ENCODE measurements at regions not wholly inside any gene's neighbourhood (a gene's known extent, or its start where the extent isn't known, plus 50 kb on each side); places are given as distances from the start of the nearest gene placed in this dataset.

GRCh38 chr7:124429923-124430322 lies 335.7 kb downstream of the GPR37 start:
- no peak for DNase-seq (ENCODE audit: low read depth in 2 of 3, low spot score in 1 of 3)

- DNase-seq (ENCODE audit: low read depth in 2 of 3, low spot score in 1 of 3) = no peak
These were observed 336.8 kb downstream of the GPR37 start for GRCh38 chr7:124428781-124429180.

- no peak for DNase-seq (ENCODE audit: low read depth in 2 of 3, low spot score in 1 of 3)
These were observed 339.0 kb downstream of the GPR37 start for GRCh38 chr7:124426621-124427020.

- no peak for DNase-seq (ENCODE audit: low read depth in 2 of 3, low spot score in 1 of 3)
These were observed 341.7 kb downstream of the GPR37 start for GRCh38 chr7:124423863-124424262.

GRCh38 chr7:124422081-124422480 lies 343.5 kb downstream of the GPR37 start:
- DNase-seq (ENCODE audit: low read depth in 2 of 3, low spot score in 1 of 3) = no peak

- DNase-seq (ENCODE audit: low read depth in 2 of 3, low spot score in 1 of 3) = no peak
These were observed 345.2 kb downstream of the GPR37 start for GRCh38 chr7:124420367-124420766.

GRCh38 chr7:124413029-124413428 lies 352.6 kb downstream of the GPR37 start:
- DNase-seq (ENCODE audit: low read depth in 2 of 3, low spot score in 1 of 3) = no peak

GRCh38 chr7:124412531-124412930 lies 353.1 kb downstream of the GPR37 start:
- no peak for DNase-seq (ENCODE audit: low read depth in 2 of 3, low spot score in 1 of 3)

GRCh38 chr7:124411796-124412195 lies 353.8 kb downstream of the GPR37 start:
- no peak for DNase-seq (ENCODE audit: low read depth in 2 of 3, low spot score in 1 of 3)

- DNase-seq (ENCODE audit: low read depth in 2 of 3, low spot score in 1 of 3) = no peak
These were observed 362.0 kb downstream of the GPR37 start for GRCh38 chr7:124403587-124403986.

GRCh38 chr7:124403112-124403511 lies 362.5 kb downstream of the GPR37 start:
- DNase-seq (ENCODE audit: low read depth in 2 of 3, low spot score in 1 of 3) = no peak

- no peak for DNase-seq (ENCODE audit: low read depth in 2 of 3, low spot score in 1 of 3)
These were observed 365.7 kb downstream of the GPR37 start for GRCh38 chr7:124399941-124400340.

- DNase-seq (ENCODE audit: low read depth in 2 of 3, low spot score in 1 of 3) = no peak
These were observed 366.2 kb upstream of the TMEM229A start for GRCh38 chr7:124398937-124399552.

- DNase-seq (ENCODE audit: low read depth in 2 of 3, low spot score in 1 of 3) = no peak
These were observed 364.3 kb upstream of the TMEM229A start for GRCh38 chr7:124397134-124397533.

GRCh38 chr7:124390301-124390700 lies 357.4 kb upstream of the TMEM229A start:
- no peak for DNase-seq (ENCODE audit: low read depth in 2 of 3, low spot score in 1 of 3)

GRCh38 chr7:124388751-124389150 lies 355.9 kb upstream of the TMEM229A start:
- DNase-seq (ENCODE audit: low read depth in 2 of 3, low spot score in 1 of 3) = no peak

GRCh38 chr7:124387056-124387455 lies 354.2 kb upstream of the TMEM229A start:
- DNase-seq (ENCODE audit: low read depth in 2 of 3, low spot score in 1 of 3) = no peak

- no peak for DNase-seq (ENCODE audit: low read depth in 2 of 3, low spot score in 1 of 3)
These were observed 346.4 kb upstream of the TMEM229A start for GRCh38 chr7:124379296-124379695.

GRCh38 chr7:124376111-124376510 lies 343.2 kb upstream of the TMEM229A start:
- DNase-seq (ENCODE audit: low read depth in 2 of 3, low spot score in 1 of 3) = no peak

- DNase-seq (ENCODE audit: low read depth in 2 of 3, low spot score in 1 of 3) = no peak
These were observed 342.5 kb upstream of the TMEM229A start for GRCh38 chr7:124375391-124375790.

- DNase-seq (ENCODE audit: low read depth in 2 of 3, low spot score in 1 of 3) = no peak
These were observed 336.4 kb upstream of the TMEM229A start for GRCh38 chr7:124369310-124369709.

GRCh38 chr7:124366118-124366517 lies 333.3 kb upstream of the TMEM229A start:
- no peak for DNase-seq (ENCODE audit: low read depth in 2 of 3, low spot score in 1 of 3)

GRCh38 chr7:124364283-124364682 lies 331.4 kb upstream of the TMEM229A start:
- DNase-seq (ENCODE audit: low read depth in 2 of 3, low spot score in 1 of 3) = no peak

- no peak for DNase-seq (ENCODE audit: low read depth in 2 of 3, low spot score in 1 of 3)
These were observed 321.3 kb upstream of the TMEM229A start for GRCh38 chr7:124354201-124354600.

All from stimulated activated CD4-positive, alpha-beta T cell treated with anti-CD3 and anti-CD28 coated beads, Interleukin-12 subunit alpha, Interleukin-12 subunit beta, amount 100 ng/mL, for 48 hours (primary cell).